Common myeloid progenitor, CD34-positive (primary cell): ENCODE measurements at regions not wholly inside any gene's neighbourhood (a gene's known extent, or its start where the extent isn't known, plus 50 kb on each side); places are given as distances from the start of the nearest gene placed in this dataset.
"Not testable (repeated sequence)": the region's sequence is repeated elsewhere in the genome, so short reads cannot be mapped to it uniquely, and the experiment has no call there.

Experiments used
- CTCF ChIA-PET: fragments of 350-600 bp; sonication (Branson Sonifier 250); formaldehyde crosslinking; loops from one replicate; lab custom pipeline; 2021; ENCODE audit warnings: antibody characterized with exemption; lab: Charles Lee
- POLR2A ChIA-PET: fragments of 350-600 bp; sonication (Branson Sonifier 250); formaldehyde crosslinking; loops from one replicate; lab custom pipeline; 2021; ENCODE audit warnings: antibody characterized with exemption; lab: Charles Lee
- DNase-seq, 3 donors: peaks; one replicate each; pipeline versions ENCODE4 v3.0.0 to v3.0.0-alpha.2; 2013
- H3K27ac ChIP-seq, 2 experiments: 1 replicate in 1 of 2; 2 replicates in 1 of 2; pipeline ENCODE4 v1.7.0; 2013; ENCODE audit warnings: inconsistent platforms in 2 of 2, low read length in 2 of 2, mild to moderate bottlenecking in 2 of 2, low read depth in 1 of 2, moderate library complexity in 1 of 2; ENCODE audit not compliant: severe bottlenecking in 2 of 2, insufficient read depth in 1 of 2, poor library complexity in 1 of 2
- H3K27me3 ChIP-seq, 5 experiments: replicated peaks in 2 of 5; 1 replicate in 3 of 5; 2 replicates in 2 of 5; pipeline versions ENCODE4 v1.6.1 to v1.7.0; 2013; ENCODE audit warnings: low read length in 4 of 5, mild to moderate bottlenecking in 2 of 5, moderate library complexity in 2 of 5, inconsistent platforms in 1 of 5; ENCODE audit not compliant: insufficient read depth in 5 of 5, control insufficient read depth in 4 of 5
- H3K36me3 ChIP-seq, 4 experiments: 1 replicate in 2 of 4; 2 replicates in 2 of 4; pipeline versions ENCODE4 v1.6.1 to v1.7.0; 2013; ENCODE audit warnings: low read length in 3 of 4, control low read depth in 1 of 4, mild to moderate bottlenecking in 1 of 4; ENCODE audit not compliant: control insufficient read depth in 4 of 4, insufficient read depth in 4 of 4
- H3K4me1 ChIP-seq, 4 experiments: 1 replicate in 3 of 4; 2 replicates in 1 of 4; pipeline versions ENCODE4 v1.6.1 to v1.7.1; 2013; ENCODE audit warnings: low read length in 3 of 4, mild to moderate bottlenecking in 3 of 4, control low read depth in 1 of 4, inconsistent platforms in 1 of 4, moderate library complexity in 1 of 4; ENCODE audit not compliant: control insufficient read depth in 4 of 4, insufficient read depth in 4 of 4; ENCODE audit errors: control extremely low read depth in 1 of 4
- H3K4me3 ChIP-seq, 7 experiments: 1 replicate in 4 of 7; 2 replicates in 3 of 7; pipeline versions ENCODE4 v1.5.1 to v1.7.0; 2013; ENCODE audit warnings: mild to moderate bottlenecking in 7 of 7, low read length in 6 of 7, moderate library complexity in 6 of 7, inconsistent platforms in 2 of 7, low read depth in 2 of 7, control low read depth in 1 of 7; ENCODE audit not compliant: insufficient read depth in 4 of 7, control insufficient read depth in 1 of 7; ENCODE audit errors: extremely low read depth in 1 of 7
- H3K9me3 ChIP-seq, 5 experiments: 1 replicate in 4 of 5; 2 replicates in 1 of 5; pipeline versions ENCODE4 v1.6.1 to v1.7.1; 2013; ENCODE audit warnings: low read length in 4 of 5, mild to moderate bottlenecking in 2 of 5, inconsistent platforms in 1 of 5, low read depth in 1 of 5, moderate library complexity in 1 of 5; ENCODE audit not compliant: control insufficient read depth in 4 of 5, insufficient read depth in 2 of 5; ENCODE audit errors: control extremely low read depth in 1 of 5
- WGBS: methylation state at CpG from one replicate; pipeline ENCODE4 v1.1.5; 2013; ENCODE audit not compliant: insufficient coverage; 5-methylcytosine and 5-hydroxymethylcytosine counted together

DNA sequence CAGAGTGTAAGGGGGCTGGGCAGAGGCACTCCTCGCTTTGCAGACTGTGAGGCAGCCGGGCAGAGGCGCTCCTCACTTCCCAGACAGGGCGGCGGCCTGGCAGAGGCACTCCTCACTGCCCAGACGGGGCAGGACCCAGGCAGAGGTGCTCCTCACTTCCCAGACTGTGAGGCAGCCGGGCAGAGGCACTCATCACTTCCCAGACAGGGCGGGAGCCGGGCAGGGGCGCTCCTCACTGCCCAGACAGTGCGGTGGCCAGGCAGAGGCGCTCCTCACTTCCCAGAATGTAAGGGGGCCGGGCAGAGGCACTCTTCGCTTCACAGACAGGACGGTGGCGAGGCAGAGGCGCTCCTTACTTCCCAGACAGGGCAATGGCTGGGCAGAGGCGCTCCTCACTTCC, 442.5 kb downstream of the SPATA31D1 start:
- Histone ChIP-seq H3K36me3 (no peaks in the 10 kb centered on the region), H3K4me3 (no peak overlapping the region), H3K9me3 (peaks cover 0 to 10% (median 0%) of the 10 kb centered on the region in 5 experiments), H3K27ac (no peak overlapping the region), H3K27me3 (no peaks in the 10 kb centered on the region), H3K4me1 (no peaks in the 10 kb centered on the region)
- no peak for DNase-seq
- ChIA-PET CTCF (no interaction called here), POLR2A (no interaction called here)
- 97% methylated on average over 15 of the region's 18 CpGs for WGBS

DNA sequence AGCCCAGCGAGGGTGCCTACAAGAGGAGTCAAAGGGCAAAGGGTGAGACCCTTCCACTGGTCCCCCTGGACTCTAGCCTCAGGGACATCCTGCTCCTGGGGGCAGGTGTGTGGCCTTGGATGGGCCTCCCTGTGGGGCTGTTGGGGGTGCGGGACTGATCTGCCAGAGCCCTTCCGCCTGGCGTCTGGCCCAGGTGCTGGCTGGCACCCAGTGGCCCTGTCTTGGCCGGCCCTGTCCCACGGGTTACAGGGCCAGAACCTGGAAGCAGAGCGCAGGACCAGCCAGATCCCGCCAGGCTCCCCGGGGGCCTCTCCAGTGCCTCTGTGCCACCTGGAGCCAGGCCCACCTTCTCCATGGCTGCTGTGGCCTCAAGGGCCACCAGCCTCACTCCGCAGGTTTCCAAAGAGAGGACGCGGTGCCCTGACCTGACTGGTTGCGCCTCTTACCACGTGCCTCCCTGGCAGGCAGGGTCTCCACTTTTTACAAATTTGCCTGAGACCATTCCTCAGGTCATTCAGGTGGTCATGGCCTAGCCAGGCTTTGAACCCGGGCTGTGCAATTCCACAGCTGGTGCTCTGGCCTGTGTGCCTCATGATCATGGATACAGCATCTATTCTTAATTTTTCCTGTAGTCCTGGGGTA, 444.8 kb downstream of the SPATA31D1 start:
- peaks cover 0 to 10% (median 0%) of the 10 kb centered on the region in 5 experiments for H3K9me3 ChIP-seq
- H3K4me3 ChIP-seq, H3K36me3 ChIP-seq, H3K27ac ChIP-seq, POLR2A ChIA-PET, DNase-seq, H3K27me3 ChIP-seq, CTCF ChIA-PET, H3K4me1 ChIP-seq: not testable (repeated sequence)
- 99% methylated on average over 13 of the region's 15 CpGs for WGBS

DNA sequence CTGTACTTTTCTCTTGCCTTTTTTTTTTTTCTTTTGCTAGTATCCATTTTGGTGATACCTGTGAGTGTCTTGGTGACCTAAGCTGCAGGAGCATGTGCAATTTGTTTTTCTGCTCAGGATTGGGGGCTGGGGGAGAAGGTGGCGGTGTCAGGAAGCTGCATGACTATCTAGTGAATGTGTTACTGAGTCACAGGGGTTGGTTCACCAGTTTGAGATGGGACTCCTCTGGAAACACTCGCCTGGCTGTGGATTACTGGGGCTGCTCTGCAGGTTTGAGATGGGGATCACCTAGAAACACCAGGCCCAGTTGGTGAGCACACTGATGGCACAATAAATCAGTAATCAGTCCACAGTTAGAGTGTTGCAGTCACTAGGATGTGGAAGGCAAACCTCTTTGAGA, 447.9 kb downstream of the SPATA31D1 start:
- CTCF ChIA-PET = no interaction called here
- POLR2A ChIA-PET = no interaction called here
- H3K36me3 ChIP-seq = no peaks in the 10 kb centered on the region
- H3K9me3 ChIP-seq = peaks cover 0 to 15% (median 3%) of the 10 kb centered on the region in 5 experiments
- H3K4me3 ChIP-seq = no peak overlapping the region
- H3K27ac ChIP-seq = no peak overlapping the region
- no peaks in the 10 kb centered on the region for H3K4me1 ChIP-seq
- H3K27me3 ChIP-seq = no peaks in the 10 kb centered on the region
- 100% methylated on average over 1 of the region's 2 CpGs for WGBS
- DNase-seq = no peak

DNA sequence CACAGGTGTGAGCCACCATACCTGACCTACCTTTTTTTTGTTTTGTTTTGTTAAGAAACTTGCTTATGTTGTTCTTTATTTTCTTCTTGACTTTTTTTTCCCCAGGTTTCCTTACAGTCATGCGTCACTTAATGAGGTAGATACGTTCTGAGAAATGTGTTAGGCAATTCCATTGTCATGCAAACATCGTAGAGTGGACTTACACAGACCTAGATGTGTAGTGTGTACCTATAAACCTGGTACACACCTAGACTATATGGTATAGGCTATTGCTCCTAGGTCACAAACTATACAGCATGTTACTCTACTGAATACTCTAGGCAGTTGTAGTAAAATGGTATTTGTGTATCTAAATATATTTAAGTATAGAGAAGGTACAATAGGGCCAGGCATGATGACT, 448.6 kb downstream of the SPATA31D1 start:
- CTCF ChIA-PET, H3K4me3 ChIP-seq, H3K36me3 ChIP-seq, POLR2A ChIA-PET, H3K4me1 ChIP-seq, H3K27me3 ChIP-seq, H3K27ac ChIP-seq, DNase-seq: not testable (repeated sequence)
- WGBS = 100% methylated on average over 2 of the region's 3 CpGs
- H3K9me3 ChIP-seq = peaks cover 0 to 15% (median 3%) of the 10 kb centered on the region in 5 experiments

DNA sequence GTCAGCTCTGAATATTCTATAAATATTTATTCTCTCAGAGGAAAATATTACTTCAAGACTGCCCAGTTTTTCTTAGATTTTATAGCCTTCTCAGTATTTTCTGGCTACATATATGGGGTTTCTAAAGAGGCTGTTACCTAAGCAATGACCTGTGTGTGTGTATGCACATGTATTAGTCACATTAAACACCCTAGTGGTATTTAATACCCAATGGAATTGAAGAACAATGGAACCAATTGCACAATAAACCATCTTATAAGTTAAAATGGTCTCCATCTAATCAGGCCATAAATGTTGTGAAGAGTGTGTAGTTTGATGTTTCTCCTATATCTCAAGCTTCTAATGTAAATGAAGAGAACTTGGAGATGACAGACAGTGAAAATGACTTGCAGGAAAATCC, 450.0 kb downstream of the SPATA31D1 start:
- DNase-seq = no peak
- Histone ChIP-seq H3K27me3 (no peaks in the 10 kb centered on the region), H3K36me3 (no peaks in the 10 kb centered on the region), H3K4me3 (no peak overlapping the region), H3K4me1 (no peaks in the 10 kb centered on the region), H3K27ac (no peak overlapping the region), H3K9me3 (peaks cover 0 to 15% (median 3%) of the 10 kb centered on the region in 5 experiments)
- ChIA-PET CTCF (no interaction called here), POLR2A (no interaction called here)

DNA sequence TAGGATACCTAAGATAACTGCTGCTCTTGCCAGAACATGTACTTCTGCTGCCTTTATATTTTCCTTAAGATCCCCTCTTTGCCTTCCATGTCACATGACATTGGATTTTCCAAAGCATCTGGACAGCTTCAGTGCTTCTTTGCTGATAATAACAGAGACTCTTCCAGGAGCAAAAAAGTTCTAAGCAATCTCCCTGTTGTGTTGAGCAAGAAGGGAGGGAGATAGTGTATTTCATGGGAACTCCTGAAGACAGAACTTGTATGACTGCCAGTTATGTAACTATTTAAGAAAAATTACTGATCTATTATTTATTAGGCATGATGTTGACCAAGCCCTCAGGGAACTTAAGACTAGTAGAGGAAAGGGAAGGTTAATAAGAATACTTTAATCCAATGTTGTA, 454.7 kb downstream of the SPATA31D1 start:
- no peaks in the 10 kb centered on the region for H3K27me3 ChIP-seq
- H3K27ac ChIP-seq = no peak overlapping the region
- no peak for DNase-seq
- ChIA-PET CTCF (no interaction called here), POLR2A (no interaction called here)
- H3K36me3 ChIP-seq = no peaks in the 10 kb centered on the region
- no peaks in the 10 kb centered on the region for H3K4me1 ChIP-seq
- peaks cover 0 to 22% (median 7%) of the 10 kb centered on the region in 5 experiments for H3K9me3 ChIP-seq
- no peak overlapping the region for H3K4me3 ChIP-seq

DNA sequence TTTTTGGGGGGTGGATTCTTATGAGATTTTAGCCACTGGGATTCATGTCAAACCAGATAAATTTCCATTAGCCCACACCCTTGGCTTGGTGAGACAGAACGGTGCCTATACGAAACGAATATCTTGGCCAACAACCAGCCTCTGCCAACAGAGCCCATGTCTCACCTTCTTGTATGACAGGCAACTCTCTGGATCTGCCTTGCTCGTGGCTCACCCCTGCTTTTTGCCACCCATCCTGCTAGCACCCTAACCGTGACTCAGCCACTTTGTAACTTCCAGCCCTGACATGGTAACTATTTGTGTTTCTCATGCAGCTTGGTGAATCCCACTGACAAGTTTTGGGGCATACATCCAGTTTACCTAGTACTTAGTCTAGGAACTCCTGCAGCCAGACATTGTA, 457.0 kb downstream of the SPATA31D1 start:
- WGBS = 89% methylated on average over 5 of the region's 5 CpGs
- Histone ChIP-seq H3K4me1 (no peaks in the 10 kb centered on the region), H3K27ac (no peak overlapping the region), H3K36me3 (no peaks in the 10 kb centered on the region), H3K27me3 (no peaks in the 10 kb centered on the region), H3K4me3 (no peak overlapping the region), H3K9me3 (peaks cover 0 to 18% (median 5%) of the 10 kb centered on the region in 5 experiments)
- DNase-seq = no peak
- ChIA-PET CTCF (no interaction called here), POLR2A (no interaction called here)
